ENCODE measurements at regions not wholly inside any gene's neighbourhood (a gene's known extent, or its start where the extent isn't known, plus 50 kb on each side); places are given as distances from the start of the nearest gene placed in this dataset.

DNA sequence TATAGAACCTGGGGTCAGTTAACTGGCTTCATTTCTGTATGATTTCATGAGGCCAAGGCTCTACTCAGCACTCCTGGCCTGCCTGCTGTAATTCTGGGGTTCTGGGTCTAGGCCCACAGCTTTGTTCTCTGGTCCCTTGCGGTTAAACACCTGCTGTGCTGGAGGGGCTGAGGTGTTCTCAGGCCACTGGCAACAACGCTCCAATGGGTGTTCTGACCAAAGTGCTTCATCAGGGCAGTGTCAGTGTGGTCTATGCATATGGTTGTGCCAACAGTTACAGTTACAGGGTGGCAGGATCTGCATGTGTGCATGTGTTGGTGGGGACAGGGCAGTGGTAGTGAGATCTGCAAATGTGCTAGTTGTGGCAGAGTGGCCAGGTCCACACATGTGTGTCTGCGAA lies 64.1 kb upstream of the GMNC start:
- no peaks in the 10 kb centered on the region for H3K27me3 Mint-ChIP-seq (ENCODE audit: unreplicated experiment)
- no TSS peak for BruUV-seq (replicated peaks)
- intact Hi-C loops (cut with micrococcal nuclease; ENCODE audit: unreplicated experiment) = no loop called here
- H3K36me3 Mint-ChIP-seq (ENCODE audit: insufficient read depth, unreplicated experiment) = no peaks in the 10 kb centered on the region
- H3K27ac Mint-ChIP-seq (ENCODE audit: unreplicated experiment) = no peak overlapping the region
- H3K4me3 Mint-ChIP-seq (ENCODE audit: low read depth, unreplicated experiment) = no peak overlapping the region
- TF ChIP-seq, protein P1, sequence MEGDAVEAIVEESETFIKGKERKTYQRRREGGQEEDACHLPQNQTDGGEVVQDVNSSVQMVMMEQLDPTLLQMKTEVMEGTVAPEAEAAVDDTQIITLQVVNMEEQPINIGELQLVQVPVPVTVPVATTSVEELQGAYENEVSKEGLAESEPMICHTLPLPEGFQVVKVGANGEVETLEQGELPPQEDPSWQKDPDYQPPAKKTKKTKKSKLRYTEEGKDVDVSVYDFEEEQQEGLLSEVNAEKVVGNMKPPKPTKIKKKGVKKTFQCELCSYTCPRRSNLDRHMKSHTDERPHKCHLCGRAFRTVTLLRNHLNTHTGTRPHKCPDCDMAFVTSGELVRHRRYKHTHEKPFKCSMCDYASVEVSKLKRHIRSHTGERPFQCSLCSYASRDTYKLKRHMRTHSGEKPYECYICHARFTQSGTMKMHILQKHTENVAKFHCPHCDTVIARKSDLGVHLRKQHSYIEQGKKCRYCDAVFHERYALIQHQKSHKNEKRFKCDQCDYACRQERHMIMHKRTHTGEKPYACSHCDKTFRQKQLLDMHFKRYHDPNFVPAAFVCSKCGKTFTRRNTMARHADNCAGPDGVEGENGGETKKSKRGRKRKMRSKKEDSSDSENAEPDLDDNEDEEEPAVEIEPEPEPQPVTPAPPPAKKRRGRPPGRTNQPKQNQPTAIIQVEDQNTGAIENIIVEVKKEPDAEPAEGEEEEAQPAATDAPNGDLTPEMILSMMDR (IDR thresholded peaks at IDR 0.05; ENCODE audit: unreplicated experiment) = no peak
- no peak for DNase-seq
- H3K9me3 Mint-ChIP-seq (ENCODE audit: low read depth, unreplicated experiment) = no peaks in the 10 kb centered on the region
- CTCF ChIA-PET = interaction anchor here (0.6 to 1.2 kb wide), 2 partner anchors 15 to 20 kb away, joined by 3 to 4 read pairs; no protein-coding TSS in a partner anchor
- no peaks in the 10 kb centered on the region for H3K4me1 Mint-ChIP-seq (ENCODE audit: low read depth, unreplicated experiment)

DNA sequence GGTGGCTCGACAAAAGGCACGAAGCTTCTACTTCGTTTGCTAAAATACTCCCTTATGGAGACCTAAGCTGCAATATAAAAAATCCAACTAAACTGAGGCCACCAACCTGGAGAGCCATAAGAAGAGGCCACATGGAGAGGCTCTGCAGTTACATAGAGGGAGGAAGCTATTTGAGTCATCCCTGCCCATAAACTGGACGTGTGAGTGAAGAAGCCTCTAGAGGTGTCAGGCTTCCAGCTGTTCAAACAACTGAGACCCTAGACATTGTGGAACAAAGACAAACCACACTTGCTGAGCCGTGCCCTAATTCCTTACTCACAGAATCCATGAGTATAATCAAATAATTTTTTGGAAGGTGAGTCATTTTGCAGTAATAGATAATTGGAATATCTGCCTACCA lies 50.2 kb upstream of the GMNC start:
- Mint-ChIP-seq H3K27ac (ENCODE audit: unreplicated experiment) (no peak overlapping the region), H3K36me3 (ENCODE audit: insufficient read depth, unreplicated experiment) (no peaks in the 10 kb centered on the region), H3K27me3 (ENCODE audit: unreplicated experiment) (no peaks in the 10 kb centered on the region), H3K9me3 (ENCODE audit: low read depth, unreplicated experiment) (no peaks in the 10 kb centered on the region), H3K4me1 (ENCODE audit: low read depth, unreplicated experiment) (peaks cover 12% of the 10 kb centered on the region), H3K4me3 (ENCODE audit: low read depth, unreplicated experiment) (no peak overlapping the region)
- intact Hi-C loops (cut with micrococcal nuclease; ENCODE audit: unreplicated experiment) = no loop called here
- BruUV-seq (replicated peaks) = no TSS peak
- no peak for DNase-seq
- TF ChIP-seq, protein P1 (IDR thresholded peaks at IDR 0.05; ENCODE audit: unreplicated experiment) = no peak
- CTCF ChIA-PET = no interaction called here
